Fibroblast of lung (primary cell): ENCODE measurements at regions not wholly inside any gene's neighbourhood (a gene's known extent, or its start where the extent isn't known, plus 50 kb on each side); places are given as distances from the start of the nearest gene placed in this dataset.

Experiments used
- DNase-seq, 2 donors: peaks; one replicate each; pipeline versions ENCODE4 v3.0.0 to v3.0.0-alpha.2; 2010; ENCODE audit warnings: low read depth in 2 of 2
- H2AFZ ChIP-seq: 2 replicates; pipeline ENCODE4 v1.5.1; 2012; ENCODE audit warnings: low read length, control low read depth, inconsistent platforms
- H3K27ac ChIP-seq: 2 replicates; pipeline ENCODE4 v1.5.1; 2011; ENCODE audit warnings: low read length, control low read depth; ENCODE audit not compliant: insufficient read depth
- H3K27me3 ChIP-seq: 2 replicates; pipeline ENCODE4 v1.5.1; 2011; ENCODE audit warnings: mild to moderate bottlenecking, low read length; ENCODE audit not compliant: control insufficient read depth, insufficient read depth
- H3K36me3 ChIP-seq: 2 replicates; pipeline ENCODE4 v1.5.1; 2011; ENCODE audit warnings: low read length; ENCODE audit not compliant: control insufficient read depth, insufficient read depth
- H3K4me1 ChIP-seq: 2 replicates; pipeline ENCODE4 v1.5.1; 2011; ENCODE audit warnings: low read length; ENCODE audit not compliant: control insufficient read depth, insufficient read depth; ENCODE audit errors: extremely low read depth
- H3K4me2 ChIP-seq: 2 replicates; pipeline ENCODE4 v1.5.1; 2011; ENCODE audit warnings: low read length, control low read depth; ENCODE audit not compliant: insufficient read depth; ENCODE audit errors: extremely low read depth
- H3K4me3 ChIP-seq, 4 experiments: fragments of 200-600 bp in 1 of 4; sonication (generic) in 1 of 4; replicated peaks in 1 of 4; 2 replicates each; pipeline ENCODE4 v1.5.1; 2011 to 2016; ENCODE audit warnings: low read length in 4 of 4, low read depth in 3 of 4, mild to moderate bottlenecking in 3 of 4, control low read depth in 2 of 4, inconsistent platforms in 1 of 4, mixed read lengths in 1 of 4; ENCODE audit not compliant: insufficient read depth in 1 of 4; ENCODE audit errors: control extremely low read depth in 1 of 4
- H3K79me2 ChIP-seq: 2 replicates; pipeline ENCODE4 v1.5.1; 2012; ENCODE audit warnings: mild to moderate bottlenecking, low read length, inconsistent platforms; ENCODE audit not compliant: control insufficient read depth, insufficient read depth
- H3K9ac ChIP-seq: 2 replicates; pipeline ENCODE4 v1.5.1; 2011; ENCODE audit warnings: mild to moderate bottlenecking, low read length, control low read depth; ENCODE audit not compliant: insufficient read depth
- H3K9me3 ChIP-seq: 2 replicates; pipeline ENCODE4 v1.5.1; 2012; ENCODE audit warnings: low read depth, low read length; ENCODE audit not compliant: control insufficient read depth, insufficient read depth
- H4K20me1 ChIP-seq: 2 replicates; pipeline ENCODE4 v1.5.1; 2011; ENCODE audit warnings: low read length; ENCODE audit not compliant: control insufficient read depth, insufficient read depth; ENCODE audit errors: extremely low read depth
- CTCF ChIP-seq, 2 donors: IDR thresholded peaks in 1 of 2; conservative IDR thresholded peaks in 1 of 2; 1 replicate in 1 of 2; 2 replicates in 1 of 2; pipeline ENCODE4 v1.5.1; 2011 to 2012; ENCODE audit warnings: low read length in 2 of 2, control low read depth in 1 of 2, inconsistent platforms in 1 of 2, low read depth in 1 of 2, mild to moderate bottlenecking in 1 of 2
- EZH2 ChIP-seq: IDR thresholded peaks from 2 replicates; pipeline ENCODE4 v1.5.1; 2012; ENCODE audit warnings: low read length, control low read depth, mild to moderate bottlenecking; ENCODE audit errors: missing control alignments

GRCh38 chr15:81633889-81634288 lies 259.9 kb upstream of the TMC3 start:
- H4K20me1 ChIP-seq = no peaks in the 10 kb centered on the region

GRCh38 chr15:81625896-81626295 lies 251.9 kb upstream of the TMC3 start:
- Histone ChIP-seq H3K4me3 (no peak overlapping the region), H3K79me2 (no peaks in the 10 kb centered on the region), H3K4me1 (no peaks in the 10 kb centered on the region), H3K9ac (no peak overlapping the region), H4K20me1 (no peaks in the 10 kb centered on the region), H3K27me3 (no peaks in the 10 kb centered on the region), H3K9me3 (no peaks in the 10 kb centered on the region), H3K27ac (no peak overlapping the region), H3K36me3 (no peaks in the 10 kb centered on the region), H3K4me2 (no peak overlapping the region), H2AFZ (no peak overlapping the region)
- TF ChIP-seq EZH2 (no peak), CTCF (conservative IDR thresholded peaks at IDR 0.05 in 1 of 2, IDR thresholded peaks at IDR 0.05 in 1 of 2; ENCODE audit: low read depth in 1 of 2, low read length in 2 of 2) (no peak)
- DNase-seq = no peak

More at GRCh38 chr15:81633889-81634288, 259.9 kb upstream of the TMC3 start:
- H3K27me3 ChIP-seq = no peaks in the 10 kb centered on the region
- H2AFZ ChIP-seq = no peak overlapping the region
- H3K79me2 ChIP-seq = no peaks in the 10 kb centered on the region
- no peak overlapping the region for H3K4me2 ChIP-seq
- H3K27ac ChIP-seq = no peak overlapping the region
- H3K9me3 ChIP-seq = no peaks in the 10 kb centered on the region
- no peak for DNase-seq
- no peaks in the 10 kb centered on the region for H3K4me1 ChIP-seq
- no peak overlapping the region for H3K9ac ChIP-seq
- no peak overlapping the region for H3K4me3 ChIP-seq
- TF ChIP-seq CTCF (conservative IDR thresholded peaks at IDR 0.05 in 1 of 2, IDR thresholded peaks at IDR 0.05 in 1 of 2; ENCODE audit: low read depth in 1 of 2, low read length in 2 of 2) (no peak), EZH2 (no peak)
- H3K36me3 ChIP-seq = no peaks in the 10 kb centered on the region

GRCh38 chr15:81619002-81619401 lies 245.0 kb upstream of the TMC3 start:
- H3K4me3 ChIP-seq = no peak overlapping the region
- no peak for TF ChIP-seq EZH2
- TF ChIP-seq CTCF (conservative IDR thresholded peaks at IDR 0.05 in 1 of 2, IDR thresholded peaks at IDR 0.05 in 1 of 2; ENCODE audit: low read depth in 1 of 2, low read length in 2 of 2) = no peak
- H3K9ac ChIP-seq = no peak overlapping the region
- no peaks in the 10 kb centered on the region for H4K20me1 ChIP-seq
- no peak overlapping the region for H3K27ac ChIP-seq
- no peaks in the 10 kb centered on the region for H3K36me3 ChIP-seq
- H3K4me1 ChIP-seq = no peaks in the 10 kb centered on the region
- DNase-seq = no peak
- no peak overlapping the region for H3K4me2 ChIP-seq
- H2AFZ ChIP-seq = no peak overlapping the region
- no peaks in the 10 kb centered on the region for H3K27me3 ChIP-seq
- H3K9me3 ChIP-seq = no peaks in the 10 kb centered on the region
- no peaks in the 10 kb centered on the region for H3K79me2 ChIP-seq
